HG03108 (cell line): ENCODE measurements at regions not wholly inside any gene's neighbourhood (a gene's known extent, or its start where the extent isn't known, plus 50 kb on each side); places are given as distances from the start of the nearest gene placed in this dataset.
"Not testable (repeated sequence)": the region's sequence is repeated elsewhere in the genome, so short reads cannot be mapped to it uniquely, and the experiment has no call there.

Source experiments
- ATAC-seq: cut with Tn5 transposase; IDR thresholded peaks from one replicate; pipeline ENCODE4 v1.9.1; 2021; ENCODE audit warnings: moderate library complexity; ENCODE audit not compliant: unreplicated experiment

GRCh38 chr4:187826725-187827124 lies 168.8 kb upstream of the ZFP42 start:
- no peak for ATAC-seq

- ATAC-seq, result no peak
Observed at GRCh38 chr4:187827631-187828030, 167.9 kb upstream of the ZFP42 start.

GRCh38 chr4:187839765-187840164 lies 155.8 kb upstream of the ZFP42 start:
- no peak for ATAC-seq

DNA sequence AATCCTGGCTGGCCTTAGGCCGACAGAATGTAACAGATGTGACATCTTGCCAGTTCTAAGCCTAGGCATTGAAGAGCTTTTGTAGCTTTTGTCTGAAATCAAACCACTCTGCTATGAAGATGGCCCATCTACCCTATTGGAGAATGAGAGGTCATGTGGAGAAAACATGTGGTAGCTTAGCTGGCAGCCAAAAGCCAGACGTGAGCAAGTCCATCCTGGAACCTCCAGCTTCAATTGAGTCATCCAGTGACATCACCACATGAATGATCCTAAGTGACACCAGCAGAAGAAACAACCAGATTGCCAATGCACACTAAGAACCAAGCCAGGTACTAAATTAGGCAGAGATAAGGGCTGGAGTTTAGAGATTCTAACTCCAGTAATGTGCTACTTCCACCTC lies 154.8 kb upstream of the ZFP42 start:
- ATAC-seq, result no peak

GRCh38 chr4:187849556-187850225 lies 145.9 kb upstream of the ZFP42 start:
- ATAC-seq, result no peak

DNA sequence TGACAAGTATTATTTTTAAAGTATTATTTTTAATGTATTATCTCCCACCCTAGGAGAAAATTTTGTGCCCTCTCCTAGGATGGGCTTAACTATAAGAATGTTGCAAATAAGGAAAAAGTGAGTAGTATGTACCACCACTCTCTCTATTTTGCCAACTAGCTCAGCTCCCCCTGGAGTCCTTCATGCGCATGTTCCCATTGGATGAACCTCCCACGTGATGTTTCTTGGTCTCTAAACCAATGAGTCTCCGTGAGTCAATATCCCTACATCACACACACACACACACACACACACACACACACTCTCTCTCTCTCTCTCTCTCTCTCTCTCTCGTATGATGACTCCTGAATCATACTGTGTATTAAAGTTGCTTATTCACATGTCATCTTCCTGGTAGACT lies 129.7 kb upstream of the ZFP42 start:
- no peak for ATAC-seq

GRCh38 chr4:187883049-187883448 lies 112.5 kb upstream of the ZFP42 start:
- ATAC-seq, result no peak

DNA sequence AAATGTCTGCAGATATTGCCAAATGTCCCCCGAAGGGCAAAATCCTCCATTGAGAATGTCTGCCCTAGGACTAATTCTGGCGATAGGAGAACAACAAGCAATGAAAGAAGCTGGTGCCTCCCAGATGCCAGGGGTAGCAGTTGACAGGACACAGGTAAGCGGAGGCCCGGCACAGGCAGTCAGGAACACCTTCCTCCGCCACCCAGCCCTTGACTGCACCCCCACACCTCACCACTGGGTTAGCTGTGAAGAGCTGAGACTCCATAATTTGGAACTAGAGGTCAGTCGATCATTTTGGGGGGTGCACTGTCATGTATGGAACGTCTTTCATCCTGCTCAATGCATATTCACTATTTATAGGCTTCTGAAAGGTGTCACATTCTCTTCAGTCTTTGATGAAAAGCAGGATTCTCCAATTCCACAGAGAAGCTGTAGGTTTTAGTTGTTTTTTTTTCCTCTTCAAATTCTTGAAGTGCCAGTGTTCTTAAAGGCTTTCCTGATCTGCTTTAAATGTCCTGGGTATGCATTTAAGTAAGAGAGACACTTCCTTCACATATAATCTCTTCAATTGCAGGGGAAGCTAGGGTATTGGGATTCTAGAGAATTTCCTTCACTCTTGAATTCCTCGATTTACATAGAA lies 111.6 kb upstream of the ZFP42 start:
- ATAC-seq, result no peak

GRCh38 chr4:187887906-187888305 lies 107.7 kb upstream of the ZFP42 start:
- no peak for ATAC-seq

DNA sequence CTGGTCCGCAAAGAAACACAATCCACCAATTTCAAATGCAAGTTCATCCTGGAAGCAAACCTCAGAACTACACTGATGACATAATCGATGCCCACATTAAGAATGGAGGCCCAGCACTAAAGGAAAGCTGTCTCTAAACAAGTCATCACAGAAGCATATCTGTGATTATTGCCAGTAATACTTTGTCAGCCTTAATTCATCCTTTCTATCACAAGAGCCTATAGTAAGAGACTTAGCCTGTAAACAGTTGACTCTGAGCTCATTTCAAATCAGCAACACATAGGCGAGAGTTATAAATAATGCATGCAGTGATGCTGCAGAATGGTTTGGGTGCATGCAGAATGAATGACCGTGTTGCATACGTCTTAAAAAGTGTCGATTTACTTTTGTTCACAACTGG lies 105.9 kb upstream of the ZFP42 start:
- ATAC-seq, result no peak

DNA sequence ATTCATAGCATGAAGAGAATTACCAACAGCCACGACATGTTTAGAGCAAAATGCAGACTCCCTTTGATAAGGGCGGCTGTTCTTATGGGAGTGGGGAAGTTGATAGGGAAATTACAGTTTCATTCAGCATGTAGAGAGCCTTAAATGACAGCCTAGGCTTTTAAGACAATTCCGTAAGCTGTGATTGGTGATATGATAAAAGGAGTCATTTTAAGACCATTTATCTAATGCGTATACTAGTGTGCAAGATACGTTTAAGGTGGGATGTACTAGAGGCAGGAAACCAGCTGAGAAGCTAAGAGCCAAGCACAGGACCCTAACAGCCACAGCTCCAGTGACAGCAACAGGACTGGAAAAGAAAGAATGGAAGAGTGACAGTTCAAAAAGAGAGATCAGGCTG lies 102.2 kb upstream of the ZFP42 start:
- ATAC-seq, result no peak

GRCh38 chr4:187903106-187903505 lies 92.5 kb upstream of the ZFP42 start:
- no peak for ATAC-seq

GRCh38 chr4:187903700-187904099 lies 91.9 kb upstream of the ZFP42 start:
- no peak for ATAC-seq

GRCh38 chr4:187908079-187908561 lies 87.5 kb upstream of the ZFP42 start:
- no peak for ATAC-seq

DNA sequence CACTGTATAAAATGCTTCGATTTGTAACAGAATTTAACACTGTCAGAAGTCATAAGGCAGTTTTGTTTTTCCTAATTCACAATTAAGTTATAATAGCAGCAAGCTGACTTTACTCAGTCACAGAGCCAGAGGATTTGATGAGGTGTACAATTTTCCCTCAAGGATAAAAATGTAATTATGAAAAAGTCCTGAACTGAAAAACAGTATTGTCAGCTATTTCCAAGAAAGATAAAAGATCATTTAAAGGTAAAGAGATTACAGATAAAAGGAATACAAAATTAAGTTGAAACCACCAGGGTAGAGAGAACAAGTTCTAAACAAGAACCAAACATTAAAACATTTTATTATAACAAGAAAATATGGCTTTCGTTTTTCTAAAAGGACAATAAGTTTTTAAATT lies 86.8 kb upstream of the ZFP42 start:
- ATAC-seq, result no peak

GRCh38 chr4:187910741-187911140 lies 84.8 kb upstream of the ZFP42 start:
- no peak for ATAC-seq

- not testable (repeated sequence) for ATAC-seq
Observed at GRCh38 chr4:187915406-187915805, 80.2 kb upstream of the ZFP42 start.

DNA sequence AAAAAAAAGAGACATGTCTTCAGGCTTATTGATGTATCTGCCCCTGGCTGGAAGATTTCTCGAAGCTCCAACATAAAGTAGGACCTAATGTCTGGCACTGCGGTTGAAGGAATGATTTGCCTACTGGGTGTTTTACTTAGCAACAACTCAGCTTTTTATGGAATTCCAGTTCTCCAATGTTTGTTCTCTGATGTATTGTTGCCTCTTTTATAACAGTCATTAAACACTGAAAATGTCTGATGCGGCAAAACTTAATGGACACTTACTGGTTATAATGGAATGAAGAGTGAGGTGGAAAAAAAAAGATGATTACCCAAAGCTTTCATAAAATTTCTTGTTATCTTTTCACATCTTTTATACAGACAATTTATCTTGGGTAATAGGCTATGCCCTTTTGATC lies 75.6 kb upstream of the ZFP42 start:
- ATAC-seq, result no peak

GRCh38 chr4:187921946-187922623 lies 73.5 kb upstream of the ZFP42 start:
- ATAC-seq, result no peak

- ATAC-seq, result no peak
Observed at GRCh38 chr4:187929024-187929423, 66.5 kb upstream of the ZFP42 start.

DNA sequence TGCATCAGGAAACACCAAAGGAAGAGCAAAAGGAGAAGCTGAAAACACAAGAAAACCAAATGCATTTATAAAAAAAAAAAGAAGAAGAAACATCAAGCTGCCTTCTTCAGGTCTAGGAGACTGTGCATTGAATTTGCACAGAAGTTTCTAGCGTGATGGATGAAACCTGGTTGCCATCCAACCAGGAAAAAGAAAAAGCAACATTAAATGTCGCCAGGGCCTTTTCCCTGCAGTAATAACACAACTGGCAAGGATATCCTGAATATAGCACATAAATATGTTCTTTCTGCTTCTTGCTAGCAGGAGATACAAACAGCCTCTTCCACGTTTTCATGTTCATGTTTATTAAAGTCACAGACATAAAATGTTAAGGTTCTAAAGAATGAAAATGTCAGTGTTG lies 60.8 kb upstream of the ZFP42 start:
- no peak for ATAC-seq

GRCh38 chr4:187937557-187937956 lies 58.0 kb upstream of the ZFP42 start:
- no peak for ATAC-seq
